NT2/D1 (cell line): ENCODE measurements at regions not wholly inside any gene's neighbourhood (a gene's known extent, or its start where the extent isn't known, plus 50 kb on each side); places are given as distances from the start of the nearest gene placed in this dataset.

Source experiments
- YY1 ChIP-seq: IDR thresholded peaks from 2 replicates; pipeline ENCODE4 v1.6.1; 2011; ENCODE audit not compliant: insufficient read length, insufficient read depth
- ZNF274 ChIP-seq: IDR thresholded peaks from 2 replicates; pipeline ENCODE4 v1.6.1; 2011; ENCODE audit warnings: mild to moderate bottlenecking, low read depth, low read length

GRCh38 chr12:13727707-13728195 lies 253.7 kb downstream of the GRIN2B start:
- TF ChIP-seq YY1, result no peak
- no peak for TF ChIP-seq ZNF274
